ENCODE measurements at regions not wholly inside any gene's neighbourhood (a gene's known extent, or its start where the extent isn't known, plus 50 kb on each side); places are given as distances from the start of the nearest gene placed in this dataset.

GRCh38 chr12:61367281-61367785 is 892.9 kb upstream of the USP15 start:
- TF ChIP-seq NFRKB (IDR thresholded peaks at IDR 0.05) = no peak
- no peak for TF ChIP-seq SP1 (IDR thresholded peaks at IDR 0.05)
- TF ChIP-seq CTBP1 (IDR thresholded peaks at IDR 0.05; ENCODE audit: borderline replicate concordance) = no peak
- no peak for TF ChIP-seq HDGF (IDR thresholded peaks at IDR 0.05; ENCODE audit: borderline replicate concordance)
- TF ChIP-seq ZNF384 (IDR thresholded peaks at IDR 0.05) = no peak
- no peak for TF ChIP-seq FOXM1 (IDR thresholded peaks at IDR 0.05; ENCODE audit: borderline replicate concordance)
- TF ChIP-seq, protein P1, sequence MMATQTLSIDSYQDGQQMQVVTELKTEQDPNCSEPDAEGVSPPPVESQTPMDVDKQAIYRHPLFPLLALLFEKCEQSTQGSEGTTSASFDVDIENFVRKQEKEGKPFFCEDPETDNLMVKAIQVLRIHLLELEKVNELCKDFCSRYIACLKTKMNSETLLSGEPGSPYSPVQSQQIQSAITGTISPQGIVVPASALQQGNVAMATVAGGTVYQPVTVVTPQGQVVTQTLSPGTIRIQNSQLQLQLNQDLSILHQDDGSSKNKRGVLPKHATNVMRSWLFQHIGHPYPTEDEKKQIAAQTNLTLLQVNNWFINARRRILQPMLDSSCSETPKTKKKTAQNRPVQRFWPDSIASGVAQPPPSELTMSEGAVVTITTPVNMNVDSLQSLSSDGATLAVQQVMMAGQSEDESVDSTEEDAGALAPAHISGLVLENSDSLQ (IDR thresholded peaks at IDR 0.05) = no peak
- TF ChIP-seq L3MBTL2 (conservative IDR thresholded peaks at IDR 0.05) = no peak
- no peak for TF ChIP-seq FOXK2 (IDR thresholded peaks at IDR 0.05)
- no peak for TF ChIP-seq ELF4 (IDR thresholded peaks at IDR 0.05)
- TF ChIP-seq TARDBP (IDR thresholded peaks at IDR 0.05) = no peak
- no peak for TF ChIP-seq ARNT (IDR thresholded peaks at IDR 0.05)
- TF ChIP-seq LEF1 (IDR thresholded peaks at IDR 0.05; ENCODE audit: borderline replicate concordance) = no peak
- no peak for TF ChIP-seq SUZ12 (IDR thresholded peaks at IDR 0.05)
- TF ChIP-seq FOXA1 (IDR thresholded peaks at IDR 0.05) = no peak
- ChIA-PET POLR2A (no interaction called here), CTCF (no interaction called here)
- DNase-seq (ENCODE audit: extremely low spot score) = no peak

- ChIA-PET CTCF (no interaction called here), POLR2A (no interaction called here)
- TF ChIP-seq BHLHE40 (IDR thresholded peaks at IDR 0.05; ENCODE audit: borderline replicate concordance) (no peak), TARDBP (IDR thresholded peaks at IDR 0.05) (no peak), ELF4 (IDR thresholded peaks at IDR 0.05) (no peak), FOXA1 (IDR thresholded peaks at IDR 0.05) (no peak), L3MBTL2 (conservative IDR thresholded peaks at IDR 0.05) (no peak), LEF1 (IDR thresholded peaks at IDR 0.05; ENCODE audit: borderline replicate concordance) (no peak), FOXK2 (IDR thresholded peaks at IDR 0.05) (no peak), HDGF (IDR thresholded peaks at IDR 0.05; ENCODE audit: borderline replicate concordance) (no peak), ARNT (IDR thresholded peaks at IDR 0.05) (no peak), SP1 (IDR thresholded peaks at IDR 0.05) (no peak), SUZ12 (IDR thresholded peaks at IDR 0.05) (no peak)
- TF ChIP-seq, protein P1 (IDR thresholded peaks at IDR 0.05) = no peak
- no peak for DNase-seq (ENCODE audit: extremely low spot score)
Observed at GRCh38 chr12:61369241-61369910, 890.8 kb upstream of the USP15 start.

DNA sequence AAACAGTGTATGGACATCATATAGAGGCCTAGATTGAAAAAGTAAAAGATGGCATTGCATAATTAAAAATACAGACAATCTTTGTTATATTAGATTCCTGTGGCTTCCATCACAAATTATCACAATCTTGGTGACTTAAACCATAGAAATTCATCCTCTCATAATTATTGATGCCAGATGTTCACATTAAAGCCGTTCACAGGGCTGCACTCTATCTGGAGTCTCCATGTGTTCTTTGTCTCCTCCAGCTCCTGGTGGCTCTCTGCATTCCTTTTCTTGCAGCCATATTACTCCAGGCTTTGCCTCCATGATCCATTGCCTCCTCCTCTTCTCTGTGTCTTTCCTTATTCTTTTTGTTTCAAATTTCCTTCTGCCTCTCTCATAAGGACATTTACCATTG is 875.7 kb upstream of the USP15 start:
- ChIA-PET CTCF (no interaction called here), POLR2A (no interaction called here)
- TF ChIP-seq, protein P1 (IDR thresholded peaks at IDR 0.05) = no peak
- no peak for TF ChIP-seq FOXA1 (IDR thresholded peaks at IDR 0.05)
- no peak for TF ChIP-seq BHLHE40 (IDR thresholded peaks at IDR 0.05; ENCODE audit: borderline replicate concordance)
- TF ChIP-seq ELF4 (IDR thresholded peaks at IDR 0.05) = no peak
- no peak for TF ChIP-seq SUZ12 (IDR thresholded peaks at IDR 0.05)
- no peak for TF ChIP-seq LEF1 (IDR thresholded peaks at IDR 0.05; ENCODE audit: borderline replicate concordance)
- no peak for TF ChIP-seq ARNT (IDR thresholded peaks at IDR 0.05)
- TF ChIP-seq CTBP1 (IDR thresholded peaks at IDR 0.05; ENCODE audit: borderline replicate concordance) = no peak
- no peak for TF ChIP-seq HDGF (IDR thresholded peaks at IDR 0.05; ENCODE audit: borderline replicate concordance)
- no peak for TF ChIP-seq FOXK2 (IDR thresholded peaks at IDR 0.05)
- no peak for TF ChIP-seq ZNF384 (IDR thresholded peaks at IDR 0.05)
- TF ChIP-seq SP1 (IDR thresholded peaks at IDR 0.05) = no peak
- no peak for TF ChIP-seq FOXM1 (IDR thresholded peaks at IDR 0.05; ENCODE audit: borderline replicate concordance)
- TF ChIP-seq L3MBTL2 (conservative IDR thresholded peaks at IDR 0.05) = no peak
- no peak for TF ChIP-seq TARDBP (IDR thresholded peaks at IDR 0.05)
- DNase-seq (ENCODE audit: extremely low spot score) = no peak

- POLR2A ChIA-PET = no interaction called here
- TF ChIP-seq SUZ12 (IDR thresholded peaks at IDR 0.05) (no peak), FOXA1 (IDR thresholded peaks at IDR 0.05) (no peak), L3MBTL2 (conservative IDR thresholded peaks at IDR 0.05) (no peak), LEF1 (IDR thresholded peaks at IDR 0.05; ENCODE audit: borderline replicate concordance) (no peak), TARDBP (IDR thresholded peaks at IDR 0.05) (no peak)
- DNase-seq (ENCODE audit: extremely low spot score) = no peak
- CTCF ChIA-PET = no interaction called here
Observed at GRCh38 chr12:61385771-61386170, 874.4 kb upstream of the USP15 start.

DNA sequence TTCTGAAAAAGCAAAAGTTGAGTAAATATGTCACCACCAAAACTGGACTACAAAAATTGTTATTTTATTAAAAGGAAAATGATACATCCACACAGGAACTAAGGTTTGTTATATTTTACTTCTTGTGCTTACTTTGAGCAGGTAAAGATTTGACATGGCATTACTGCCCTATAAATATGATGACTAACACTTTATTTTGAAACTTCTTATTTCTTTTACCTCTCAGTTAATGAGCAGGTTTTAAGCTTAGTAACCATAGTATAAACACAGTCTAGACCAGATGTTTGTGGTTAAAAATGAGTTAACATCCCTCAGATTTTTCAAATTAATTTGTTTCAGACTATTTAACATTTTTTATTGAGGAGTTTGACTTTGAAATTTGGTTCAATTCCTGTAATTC is 862.5 kb upstream of the USP15 start:
- DNase-seq (ENCODE audit: extremely low spot score) = no peak
- CTCF ChIA-PET = no interaction called here
- TF ChIP-seq FOXM1 (IDR thresholded peaks at IDR 0.05; ENCODE audit: borderline replicate concordance) (no peak), FOXA1 (IDR thresholded peaks at IDR 0.05) (no peak), HDGF (IDR thresholded peaks at IDR 0.05; ENCODE audit: borderline replicate concordance) (no peak), ELF4 (IDR thresholded peaks at IDR 0.05) (no peak), SP1 (IDR thresholded peaks at IDR 0.05) (no peak), BHLHE40 (IDR thresholded peaks at IDR 0.05; ENCODE audit: borderline replicate concordance) (no peak), L3MBTL2 (conservative IDR thresholded peaks at IDR 0.05) (no peak), SUZ12 (IDR thresholded peaks at IDR 0.05) (no peak), ARNT (IDR thresholded peaks at IDR 0.05) (no peak), FOXK2 (IDR thresholded peaks at IDR 0.05) (no peak), CTBP1 (IDR thresholded peaks at IDR 0.05; ENCODE audit: borderline replicate concordance) (no peak), NFRKB (IDR thresholded peaks at IDR 0.05) (no peak), TARDBP (IDR thresholded peaks at IDR 0.05) (no peak), LEF1 (IDR thresholded peaks at IDR 0.05; ENCODE audit: borderline replicate concordance) (no peak), ZNF384 (IDR thresholded peaks at IDR 0.05) (no peak)
- TF ChIP-seq, protein P1 (IDR thresholded peaks at IDR 0.05) = no peak
- POLR2A ChIA-PET = no interaction called here

All from HEK293T (cell line).